ENCODE measurements at regions not wholly inside any gene's neighbourhood (a gene's known extent, or its start where the extent isn't known, plus 50 kb on each side); places are given as distances from the start of the nearest gene placed in this dataset.

- TF ChIP-seq EZH2 (IDR thresholded peaks at IDR 0.05; ENCODE audit: low read length) (no peak), CTCF (optimal IDR thresholded peaks at IDR 0.05 in 1 of 3, IDR thresholded peaks at IDR 0.05 in 1 of 3, conservative IDR thresholded peaks at IDR 0.05 in 1 of 3; ENCODE audit: extremely low read depth in 1 of 3, insufficient read depth in 2 of 3, low read length in 3 of 3) (no peak)
These were observed 166.8 kb upstream of the CHAC2 start for GRCh38 chr2:53600815-53601214.
